ENCODE measurements at regions not wholly inside any gene's neighbourhood (a gene's known extent, or its start where the extent isn't known, plus 50 kb on each side); places are given as distances from the start of the nearest gene placed in this dataset.
A peak's percentile ranks its signal among the peaks of the same experiment; 100 is the strongest.
"Not testable (repeated sequence)": the region's sequence is repeated elsewhere in the genome, so short reads cannot be mapped to it uniquely, and the experiment has no call there.

DNA sequence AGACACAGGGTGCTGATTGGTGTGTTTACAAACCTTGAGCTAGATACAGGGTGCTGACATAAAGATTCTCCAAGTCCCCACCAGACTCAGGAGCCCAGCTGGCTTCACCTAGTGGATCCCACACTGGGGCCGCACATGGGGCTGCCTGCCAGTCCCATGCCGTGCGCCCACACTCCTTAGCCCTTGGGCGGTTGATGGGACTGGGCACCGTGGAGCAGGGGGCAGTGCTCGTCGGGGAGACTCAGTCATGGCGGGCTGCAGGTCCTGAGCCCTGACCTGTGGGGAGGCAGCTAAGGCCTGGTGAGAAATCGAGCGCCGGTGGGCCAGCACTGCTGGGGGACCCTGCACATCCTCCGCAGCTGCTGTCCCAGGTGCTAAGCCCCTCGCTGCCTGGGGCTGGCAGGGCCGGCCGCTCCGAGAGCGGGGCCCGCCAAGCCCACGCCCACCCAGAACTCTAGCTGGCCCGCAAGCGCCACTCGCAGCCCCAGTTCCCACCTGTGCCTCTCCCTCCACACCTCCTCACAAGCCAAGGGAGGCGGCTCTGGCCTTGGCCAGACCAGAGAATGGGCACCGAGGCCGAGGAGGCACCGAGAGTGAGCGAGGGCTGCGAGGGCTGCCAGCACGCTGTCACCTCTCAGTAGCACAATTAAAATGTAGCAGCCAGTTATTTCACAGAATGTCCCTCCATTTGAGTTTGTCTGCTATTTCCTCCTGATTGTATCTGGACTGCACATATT is 76.1 kb upstream of the PNPLA4 start:
- TF ChIP-seq, protein P1, sequence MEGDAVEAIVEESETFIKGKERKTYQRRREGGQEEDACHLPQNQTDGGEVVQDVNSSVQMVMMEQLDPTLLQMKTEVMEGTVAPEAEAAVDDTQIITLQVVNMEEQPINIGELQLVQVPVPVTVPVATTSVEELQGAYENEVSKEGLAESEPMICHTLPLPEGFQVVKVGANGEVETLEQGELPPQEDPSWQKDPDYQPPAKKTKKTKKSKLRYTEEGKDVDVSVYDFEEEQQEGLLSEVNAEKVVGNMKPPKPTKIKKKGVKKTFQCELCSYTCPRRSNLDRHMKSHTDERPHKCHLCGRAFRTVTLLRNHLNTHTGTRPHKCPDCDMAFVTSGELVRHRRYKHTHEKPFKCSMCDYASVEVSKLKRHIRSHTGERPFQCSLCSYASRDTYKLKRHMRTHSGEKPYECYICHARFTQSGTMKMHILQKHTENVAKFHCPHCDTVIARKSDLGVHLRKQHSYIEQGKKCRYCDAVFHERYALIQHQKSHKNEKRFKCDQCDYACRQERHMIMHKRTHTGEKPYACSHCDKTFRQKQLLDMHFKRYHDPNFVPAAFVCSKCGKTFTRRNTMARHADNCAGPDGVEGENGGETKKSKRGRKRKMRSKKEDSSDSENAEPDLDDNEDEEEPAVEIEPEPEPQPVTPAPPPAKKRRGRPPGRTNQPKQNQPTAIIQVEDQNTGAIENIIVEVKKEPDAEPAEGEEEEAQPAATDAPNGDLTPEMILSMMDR (IDR thresholded peaks at IDR 0.05; ENCODE audit: low read depth, low read length, missing control alignments) = no peak
- no peak overlapping the region for H3K4me3 ChIP-seq (replicated peaks; ENCODE audit: low read depth, low read length)
- no peak for DNase-seq (ENCODE audit: extremely low read depth, low read depth)

DNA sequence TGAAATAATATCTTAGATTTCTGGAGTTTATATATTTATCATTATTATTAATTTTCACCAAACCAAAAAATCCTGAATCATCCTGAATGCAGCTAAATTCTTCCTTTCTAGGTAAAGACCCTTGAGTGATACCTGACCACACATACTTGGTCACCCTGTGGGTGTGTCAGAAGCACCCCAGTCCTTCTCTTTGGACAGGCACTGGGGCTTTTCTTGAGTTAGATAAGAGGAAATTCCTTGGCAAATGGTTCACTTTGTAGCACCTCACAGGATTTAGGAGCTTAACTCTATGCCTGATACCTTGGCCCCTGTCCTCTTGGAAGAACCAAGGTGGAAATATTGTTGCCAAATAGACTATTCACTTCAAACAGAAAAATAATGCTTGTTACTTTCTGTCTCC is 69.6 kb upstream of the PNPLA4 start:
- TF ChIP-seq, protein P1 (IDR thresholded peaks at IDR 0.05; ENCODE audit: low read depth, low read length, missing control alignments) = no peak
- H3K4me3 ChIP-seq (replicated peaks; ENCODE audit: low read depth, low read length) = no peak overlapping the region
- DNase-seq (ENCODE audit: extremely low read depth, low read depth) = no peak

DNA sequence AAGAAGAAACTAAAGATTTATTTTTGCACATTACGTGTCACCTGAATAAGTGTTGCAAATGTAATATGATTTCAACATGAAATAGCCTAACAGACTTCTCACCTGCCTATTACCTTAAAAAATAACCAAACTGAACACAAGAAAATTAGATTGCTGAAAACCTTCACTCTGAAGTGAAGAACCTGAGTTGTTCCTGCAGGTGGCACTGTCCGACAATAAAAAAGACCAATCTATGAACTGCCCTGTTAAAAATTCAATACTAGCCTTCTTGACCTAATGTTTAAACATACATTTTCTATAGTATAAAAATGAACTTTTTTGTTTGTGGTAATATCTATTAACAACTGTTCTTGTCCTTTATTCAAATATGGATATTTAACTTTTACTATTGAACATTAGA is 69.2 kb upstream of the PNPLA4 start:
- no peak for DNase-seq (ENCODE audit: extremely low read depth, low read depth)
- TF ChIP-seq, protein P1 (IDR thresholded peaks at IDR 0.05; ENCODE audit: low read depth, low read length, missing control alignments) = peak; percentile 26
- no peak overlapping the region for H3K4me3 ChIP-seq (replicated peaks; ENCODE audit: low read depth, low read length)

DNA sequence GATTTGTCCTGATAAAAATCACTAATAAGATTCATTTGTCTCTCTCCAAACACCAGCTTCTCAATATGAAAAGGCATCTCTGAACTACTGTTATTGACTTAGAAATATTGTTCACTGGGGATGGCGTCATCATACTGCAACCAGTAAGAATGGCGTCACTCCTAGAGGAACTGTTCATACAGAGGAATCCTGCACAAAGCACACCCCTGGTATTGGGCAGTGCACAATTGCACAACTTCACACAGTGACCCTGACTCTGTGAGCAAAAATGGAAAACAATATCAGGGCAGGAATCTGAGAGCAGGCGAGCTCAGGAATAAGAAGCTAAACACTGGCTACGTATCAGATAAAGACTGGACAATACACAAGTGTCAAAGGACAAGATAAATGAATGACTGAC is 66.7 kb upstream of the PNPLA4 start:
- no peak overlapping the region for H3K4me3 ChIP-seq (replicated peaks; ENCODE audit: low read depth, low read length)
- TF ChIP-seq, protein P1 (IDR thresholded peaks at IDR 0.05; ENCODE audit: low read depth, low read length, missing control alignments) = no peak
- DNase-seq (ENCODE audit: extremely low read depth, low read depth) = no peak

DNA sequence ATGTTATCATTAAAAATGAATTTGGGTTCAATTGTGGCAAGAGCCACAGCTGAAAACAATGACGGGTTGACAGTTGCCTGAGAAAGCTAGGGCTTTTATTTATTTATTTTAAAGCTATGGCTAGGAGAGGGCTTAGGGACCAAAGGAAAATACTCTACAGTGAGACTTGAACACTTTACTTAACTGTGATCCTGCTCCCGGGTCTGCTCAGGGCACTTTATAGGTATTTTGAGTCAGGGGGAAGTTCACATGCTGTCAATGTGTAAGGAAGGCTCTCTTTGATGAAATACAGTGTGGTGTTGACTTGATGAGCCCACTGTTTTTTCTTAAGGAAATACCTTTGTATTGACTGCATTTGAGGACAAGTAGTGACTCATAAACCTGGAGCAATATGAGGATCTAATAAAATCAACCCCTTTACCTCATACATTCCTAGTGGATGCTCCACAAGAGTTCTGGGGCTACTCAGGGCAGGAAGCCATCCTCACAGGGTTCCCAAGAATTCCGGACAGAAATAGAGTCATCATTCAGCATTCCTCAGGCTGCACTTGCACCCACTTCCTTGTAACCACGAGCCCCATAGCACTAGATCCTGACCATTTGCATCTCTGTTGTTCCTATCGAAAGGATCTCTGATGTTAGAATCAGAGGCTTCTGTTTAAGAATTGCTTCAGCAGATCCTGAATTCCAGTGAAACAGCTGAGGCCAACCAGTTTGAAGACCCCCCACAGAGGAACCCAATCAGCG is 61.0 kb upstream of the PNPLA4 start:
- not testable (repeated sequence) for H3K4me3 ChIP-seq (replicated peaks; ENCODE audit: low read depth, low read length)
- peak; percentile 25 for DNase-seq (ENCODE audit: extremely low read depth, low read depth)

DNA sequence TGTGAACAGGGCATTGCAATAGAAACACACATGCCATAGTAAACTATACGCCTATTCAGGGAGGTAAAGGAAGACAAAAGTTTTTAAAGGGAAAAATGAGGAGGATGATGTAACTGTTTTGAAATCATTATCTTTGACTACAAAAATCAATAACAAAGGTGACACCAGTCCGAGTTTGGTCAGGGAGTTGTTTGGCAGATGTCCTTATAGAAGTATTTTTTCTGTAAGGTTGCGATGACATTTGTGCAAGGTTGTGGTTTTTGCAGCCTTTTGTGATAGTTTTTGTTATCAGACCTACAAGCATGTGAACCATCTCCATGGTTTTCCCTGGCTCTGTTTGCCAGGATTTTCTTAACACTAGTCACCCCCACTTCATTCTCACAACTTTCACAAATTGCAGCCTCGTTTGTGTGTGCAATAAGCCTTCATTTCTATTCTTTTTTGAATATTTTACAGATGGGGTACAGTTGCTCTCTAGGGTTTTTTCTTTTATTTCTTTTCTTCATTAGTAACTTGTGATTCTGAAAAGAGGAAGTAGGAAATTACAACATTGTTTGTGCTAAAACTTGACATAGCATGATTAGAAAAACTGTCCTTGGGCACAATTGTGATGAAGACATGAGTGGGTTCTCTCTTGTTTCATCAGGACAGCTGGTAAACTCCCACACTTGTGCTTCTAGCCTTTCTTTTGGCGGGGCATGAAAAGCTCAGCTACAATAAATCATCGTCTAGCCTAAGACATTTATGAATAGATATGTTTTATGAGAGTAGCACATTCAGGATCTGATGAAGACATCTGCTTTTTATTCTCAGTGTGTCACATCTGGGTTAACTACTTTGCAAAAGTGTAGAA is 60.2 kb upstream of the PNPLA4 start:
- peak; percentile 14 for DNase-seq (ENCODE audit: extremely low read depth, low read depth)
- TF ChIP-seq, protein P1 (IDR thresholded peaks at IDR 0.05; ENCODE audit: low read depth, low read length, missing control alignments) = no peak
- H3K4me3 ChIP-seq (replicated peaks; ENCODE audit: low read depth, low read length) = no peak overlapping the region

DNA sequence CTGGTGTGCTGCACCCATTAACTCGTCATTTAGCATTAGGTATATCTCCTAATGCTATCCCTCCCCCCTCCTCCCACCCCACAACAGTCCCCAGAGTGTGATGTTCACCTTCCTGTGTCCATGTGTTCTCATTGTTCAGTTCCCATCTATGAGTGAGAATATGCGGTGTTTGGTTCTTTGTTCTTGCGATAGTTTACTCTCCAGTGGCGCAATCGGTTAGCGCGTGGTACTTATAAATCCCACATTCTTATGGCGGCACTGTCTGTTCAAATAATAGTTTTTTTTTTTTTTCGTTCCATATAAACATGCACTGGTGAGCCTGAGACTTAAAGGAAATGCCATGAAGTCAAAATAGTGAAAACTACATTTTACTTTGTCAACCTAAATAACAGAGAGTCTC is 59.5 kb upstream of the PNPLA4 start:
- DNase-seq (ENCODE audit: extremely low read depth, low read depth) = not testable (repeated sequence)

More for the DNA sequence above, 59.5 kb upstream of the PNPLA4 start:
- H3K4me3 ChIP-seq (replicated peaks; ENCODE audit: low read depth, low read length) = not testable (repeated sequence)

Data from HFF-Myc (cell line).